ENCODE measurements at regions not wholly inside any gene's neighbourhood (a gene's known extent, or its start where the extent isn't known, plus 50 kb on each side); places are given as distances from the start of the nearest gene placed in this dataset.

DNA sequence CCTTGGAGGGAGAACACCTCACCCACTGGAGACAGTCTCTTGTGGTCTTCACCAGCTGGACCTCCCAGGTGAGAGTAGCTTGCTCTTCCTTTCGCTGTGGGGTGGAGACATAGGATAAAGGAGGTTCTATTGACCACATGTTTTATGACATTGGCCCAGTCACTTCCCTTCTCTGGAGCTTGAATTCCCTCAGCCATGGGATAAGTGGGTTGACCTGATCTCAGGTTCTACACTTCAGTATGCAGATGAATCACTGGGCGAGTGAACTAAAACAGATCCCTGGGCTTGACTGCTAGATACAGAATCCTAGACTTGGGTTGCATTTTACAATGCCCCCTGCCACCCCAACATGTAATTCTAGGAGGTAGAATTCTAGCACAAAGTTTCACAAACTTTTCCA, 54.8 kb upstream of the PRSS23 start:
- TF ChIP-seq, protein P1, sequence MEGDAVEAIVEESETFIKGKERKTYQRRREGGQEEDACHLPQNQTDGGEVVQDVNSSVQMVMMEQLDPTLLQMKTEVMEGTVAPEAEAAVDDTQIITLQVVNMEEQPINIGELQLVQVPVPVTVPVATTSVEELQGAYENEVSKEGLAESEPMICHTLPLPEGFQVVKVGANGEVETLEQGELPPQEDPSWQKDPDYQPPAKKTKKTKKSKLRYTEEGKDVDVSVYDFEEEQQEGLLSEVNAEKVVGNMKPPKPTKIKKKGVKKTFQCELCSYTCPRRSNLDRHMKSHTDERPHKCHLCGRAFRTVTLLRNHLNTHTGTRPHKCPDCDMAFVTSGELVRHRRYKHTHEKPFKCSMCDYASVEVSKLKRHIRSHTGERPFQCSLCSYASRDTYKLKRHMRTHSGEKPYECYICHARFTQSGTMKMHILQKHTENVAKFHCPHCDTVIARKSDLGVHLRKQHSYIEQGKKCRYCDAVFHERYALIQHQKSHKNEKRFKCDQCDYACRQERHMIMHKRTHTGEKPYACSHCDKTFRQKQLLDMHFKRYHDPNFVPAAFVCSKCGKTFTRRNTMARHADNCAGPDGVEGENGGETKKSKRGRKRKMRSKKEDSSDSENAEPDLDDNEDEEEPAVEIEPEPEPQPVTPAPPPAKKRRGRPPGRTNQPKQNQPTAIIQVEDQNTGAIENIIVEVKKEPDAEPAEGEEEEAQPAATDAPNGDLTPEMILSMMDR (conservative IDR thresholded peaks at IDR 0.05; ENCODE audit: low read depth in 2 of 2) = no peak
- TF ChIP-seq EZH2 (IDR thresholded peaks at IDR 0.05; ENCODE audit: low read depth, unreplicated experiment) = no peak
- TF ChIP-seq, protein P2, sequence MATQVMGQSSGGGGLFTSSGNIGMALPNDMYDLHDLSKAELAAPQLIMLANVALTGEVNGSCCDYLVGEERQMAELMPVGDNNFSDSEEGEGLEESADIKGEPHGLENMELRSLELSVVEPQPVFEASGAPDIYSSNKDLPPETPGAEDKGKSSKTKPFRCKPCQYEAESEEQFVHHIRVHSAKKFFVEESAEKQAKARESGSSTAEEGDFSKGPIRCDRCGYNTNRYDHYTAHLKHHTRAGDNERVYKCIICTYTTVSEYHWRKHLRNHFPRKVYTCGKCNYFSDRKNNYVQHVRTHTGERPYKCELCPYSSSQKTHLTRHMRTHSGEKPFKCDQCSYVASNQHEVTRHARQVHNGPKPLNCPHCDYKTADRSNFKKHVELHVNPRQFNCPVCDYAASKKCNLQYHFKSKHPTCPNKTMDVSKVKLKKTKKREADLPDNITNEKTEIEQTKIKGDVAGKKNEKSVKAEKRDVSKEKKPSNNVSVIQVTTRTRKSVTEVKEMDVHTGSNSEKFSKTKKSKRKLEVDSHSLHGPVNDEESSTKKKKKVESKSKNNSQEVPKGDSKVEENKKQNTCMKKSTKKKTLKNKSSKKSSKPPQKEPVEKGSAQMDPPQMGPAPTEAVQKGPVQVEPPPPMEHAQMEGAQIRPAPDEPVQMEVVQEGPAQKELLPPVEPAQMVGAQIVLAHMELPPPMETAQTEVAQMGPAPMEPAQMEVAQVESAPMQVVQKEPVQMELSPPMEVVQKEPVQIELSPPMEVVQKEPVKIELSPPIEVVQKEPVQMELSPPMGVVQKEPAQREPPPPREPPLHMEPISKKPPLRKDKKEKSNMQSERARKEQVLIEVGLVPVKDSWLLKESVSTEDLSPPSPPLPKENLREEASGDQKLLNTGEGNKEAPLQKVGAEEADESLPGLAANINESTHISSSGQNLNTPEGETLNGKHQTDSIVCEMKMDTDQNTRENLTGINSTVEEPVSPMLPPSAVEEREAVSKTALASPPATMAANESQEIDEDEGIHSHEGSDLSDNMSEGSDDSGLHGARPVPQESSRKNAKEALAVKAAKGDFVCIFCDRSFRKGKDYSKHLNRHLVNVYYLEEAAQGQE (IDR thresholded peaks at IDR 0.05; ENCODE audit: unreplicated experiment) = no peak

Measured in GM23338 (cell line).